Kasumi-1 (cell line): ENCODE measurements at regions not wholly inside any gene's neighbourhood (a gene's known extent, or its start where the extent isn't known, plus 50 kb on each side); places are given as distances from the start of the nearest gene placed in this dataset.
"Not testable (repeated sequence)": the region's sequence is repeated elsewhere in the genome, so short reads cannot be mapped to it uniquely, and the experiment has no call there.

Experiments
- DNase-seq, 2 experiments: peaks; one replicate each; lab custom pipeline; 2025; lab: John Stamatoyannopoulos, UW

DNA sequence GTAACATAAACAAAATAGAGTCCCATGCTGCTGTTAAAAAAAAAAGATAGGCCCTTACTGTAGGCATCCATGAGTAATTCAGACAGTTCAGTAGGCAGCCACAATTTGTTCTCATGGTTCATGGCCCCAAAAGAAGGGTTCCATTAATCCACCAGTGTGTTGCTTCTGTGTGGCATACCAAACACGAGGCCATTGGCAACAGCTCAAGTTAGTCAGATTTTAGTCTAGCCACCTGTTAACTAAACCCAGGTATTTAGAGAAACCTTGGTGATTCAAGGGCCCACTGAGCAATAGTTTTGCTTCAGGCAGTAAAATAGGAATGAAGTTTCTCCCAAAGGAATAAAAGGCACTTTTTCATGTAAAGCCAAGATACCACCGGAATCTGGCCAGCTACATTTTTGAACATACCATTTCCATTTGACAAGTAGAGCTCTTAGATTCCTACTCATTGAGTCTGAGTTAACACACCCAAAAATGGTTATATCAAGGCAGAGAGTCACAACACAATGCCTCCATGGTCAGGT is 80.1 kb upstream of the SRD5A2 start:
- DNase-seq = no peak

DNA sequence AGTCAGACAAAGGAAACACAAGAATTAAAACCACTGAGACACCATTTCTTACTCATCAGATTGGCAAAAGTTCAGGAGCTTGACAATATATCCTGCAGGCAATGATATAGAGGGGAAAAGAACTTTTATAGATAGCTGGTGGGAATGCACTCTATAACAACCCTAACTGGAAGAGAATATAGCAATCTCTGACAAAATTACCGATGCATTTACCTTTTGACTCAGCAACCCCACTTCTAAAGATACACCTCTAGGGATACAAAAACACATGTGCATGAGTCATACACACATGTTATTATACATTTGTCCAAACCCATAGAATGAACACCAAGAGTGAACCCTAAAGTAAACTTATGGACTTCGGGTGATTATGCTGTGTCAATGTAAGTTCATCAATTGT is 79.4 kb upstream of the SRD5A2 start:
- no peak for DNase-seq

DNA sequence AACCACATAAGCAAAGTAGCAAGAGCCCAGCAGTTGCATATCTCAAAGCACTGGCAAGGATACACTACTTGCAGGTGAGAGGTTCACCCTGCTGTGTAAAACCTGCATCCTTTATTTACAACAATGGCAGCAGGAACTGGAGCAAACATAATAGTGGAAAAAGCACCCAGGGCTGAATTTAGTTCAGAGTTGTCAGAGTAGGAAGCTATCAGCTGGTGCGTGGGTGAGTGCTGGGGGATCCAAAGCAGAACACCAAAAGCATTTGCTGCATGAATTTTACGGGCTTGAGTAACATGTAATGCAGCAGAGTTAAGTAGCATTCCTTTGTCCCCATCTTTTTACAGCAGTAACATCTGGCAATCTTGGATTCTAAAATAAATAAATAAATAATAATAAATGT is 73.5 kb upstream of the SRD5A2 start:
- DNase-seq = no peak

DNA sequence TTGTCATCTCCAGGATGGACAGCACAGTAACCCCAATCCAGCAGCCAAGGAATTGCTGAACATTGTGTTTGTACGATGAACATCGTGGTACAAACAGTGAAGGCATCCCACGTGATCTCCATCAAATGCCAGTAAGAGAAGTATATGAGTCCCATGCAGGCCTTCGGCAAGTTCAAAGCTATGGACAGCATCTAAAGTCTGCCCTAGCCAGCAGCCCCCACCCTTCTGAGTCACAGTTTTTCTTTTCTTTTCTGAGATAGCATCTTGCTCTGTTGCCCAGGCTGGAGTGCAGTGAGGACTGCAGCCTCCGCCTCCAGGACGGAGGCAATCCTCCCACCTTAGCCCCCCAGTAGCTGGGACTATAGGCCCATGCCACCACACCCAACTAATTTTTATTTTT is 71.0 kb upstream of the SRD5A2 start:
- no peak for DNase-seq

DNA sequence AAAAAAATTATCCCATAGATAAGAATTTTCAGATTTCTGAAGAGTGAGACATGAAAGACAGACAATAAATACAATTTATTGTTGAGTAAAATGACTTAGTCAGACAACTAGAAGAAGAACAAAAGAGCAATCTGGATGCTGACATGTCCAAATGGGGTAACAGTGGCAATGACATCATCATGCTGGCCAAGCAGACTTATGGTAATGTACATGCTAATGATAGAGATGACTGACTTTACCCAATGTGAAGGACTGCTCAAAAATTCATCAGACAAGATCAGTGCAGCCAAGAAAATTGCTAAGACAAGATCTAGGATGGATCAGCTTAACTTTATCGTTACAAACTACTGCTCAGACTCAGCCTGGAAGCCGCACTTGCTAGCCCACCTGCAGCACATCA is 70.5 kb upstream of the SRD5A2 start:
- DNase-seq = no peak

DNA sequence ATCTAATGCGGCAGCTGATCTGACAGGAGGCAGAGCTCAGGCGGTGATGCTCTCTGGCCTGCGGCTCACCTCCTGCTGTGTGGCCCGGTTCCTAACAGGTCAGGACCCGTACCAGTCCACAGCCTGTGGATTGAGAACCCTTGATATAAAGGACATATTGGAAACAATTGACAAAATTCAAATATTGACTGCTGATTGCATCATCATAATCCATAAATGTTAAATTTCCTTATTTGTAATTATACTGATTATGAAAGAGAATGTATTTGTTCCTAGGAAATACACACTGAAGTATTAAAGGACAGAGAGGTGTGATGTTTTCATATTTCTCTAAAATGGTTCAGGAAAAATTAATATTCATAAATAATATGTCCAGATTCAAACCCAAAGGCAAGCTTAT is 63.8 kb upstream of the SRD5A2 start:
- DNase-seq = no peak

DNA sequence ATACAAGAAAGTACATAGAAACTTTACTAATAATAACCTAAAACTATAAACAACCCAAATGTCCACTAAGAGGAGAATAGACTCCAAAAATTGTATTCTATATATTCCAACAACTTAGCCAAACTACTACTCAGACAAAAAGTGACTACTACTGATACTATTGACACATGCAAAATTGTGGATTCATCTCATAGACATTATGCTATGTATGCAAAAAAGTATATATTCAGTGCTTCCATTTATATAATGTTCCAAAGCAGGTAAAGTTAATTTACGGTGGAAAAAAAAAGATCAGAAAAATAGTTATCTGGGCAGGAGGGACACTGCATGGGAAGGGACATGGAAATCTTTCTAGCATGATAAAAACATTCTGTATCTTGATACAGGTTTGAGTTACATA is 62.0 kb upstream of the SRD5A2 start:
- DNase-seq = no peak

DNA sequence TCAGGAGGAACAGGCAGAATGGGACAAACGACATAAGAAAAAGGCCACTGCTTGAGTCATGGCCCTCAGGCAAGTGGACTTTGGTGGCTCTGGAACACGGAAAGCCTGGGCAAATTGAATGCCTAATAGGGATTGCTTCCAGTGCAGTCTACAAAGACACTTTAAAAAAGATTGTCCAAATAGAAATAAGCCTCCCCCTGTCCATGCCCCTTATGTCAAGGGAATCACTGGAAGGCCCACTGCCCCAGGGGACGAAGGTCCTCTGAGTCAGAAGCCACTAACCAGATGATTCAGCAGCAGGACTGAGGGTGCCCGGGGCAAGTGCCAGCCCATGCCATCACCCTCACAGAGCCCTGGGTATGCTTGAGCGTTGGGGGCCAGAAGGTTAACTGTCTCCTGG is 51.5 kb upstream of the SRD5A2 start:
- not testable (repeated sequence) for DNase-seq
